Astrocyte (in vitro differentiated cells and primary cell): ENCODE measurements at regions not wholly inside any gene's neighbourhood (a gene's known extent, or its start where the extent isn't known, plus 50 kb on each side); places are given as distances from the start of the nearest gene placed in this dataset.

Experiments
- DNase-seq: peaks from one replicate; pipeline ENCODE4 v3.0.0-alpha.2; 2010; ENCODE audit warnings: low read depth
- FAIRE-seq: peaks from 2 replicates; lab custom pipeline; 2011; peaks lifted over from hg19 to GRCh38; lab: Jason Lieb, UNC
- H2AFZ ChIP-seq: 2 replicates; pipeline ENCODE4 v1.6.0; 2012; ENCODE audit warnings: low read depth, low read length, inconsistent platforms
- H3K27ac ChIP-seq: 2 replicates; pipeline ENCODE4 v1.5.1; 2011; ENCODE audit warnings: low read depth, low read length, inconsistent platforms
- H3K27me3 ChIP-seq: 2 replicates; pipeline ENCODE4 v1.6.0; 2011; ENCODE audit warnings: low read length, inconsistent platforms; ENCODE audit not compliant: insufficient read depth
- H3K36me3 ChIP-seq: 2 replicates; pipeline ENCODE4 v1.5.1; 2011; ENCODE audit warnings: low read length, inconsistent platforms; ENCODE audit not compliant: insufficient read depth
- H3K4me1 ChIP-seq: 2 replicates; pipeline ENCODE4 v1.5.1; 2011; ENCODE audit warnings: low read length, inconsistent platforms; ENCODE audit not compliant: insufficient read depth
- H3K4me2 ChIP-seq: 2 replicates; pipeline ENCODE4 v1.6.0; 2012; ENCODE audit warnings: low read length, inconsistent platforms
- H3K4me3 ChIP-seq: 2 replicates; pipeline ENCODE4 v1.5.1; 2011; ENCODE audit warnings: low read depth, mild to moderate bottlenecking, low read length, inconsistent platforms; ENCODE audit not compliant: insufficient read depth
- H3K79me2 ChIP-seq: 2 replicates; pipeline ENCODE4 v1.6.0; 2012; ENCODE audit warnings: mild to moderate bottlenecking, low read length, inconsistent platforms; ENCODE audit not compliant: insufficient read depth
- H3K9ac ChIP-seq: 2 replicates; pipeline ENCODE4 v1.6.0; 2012; ENCODE audit warnings: mild to moderate bottlenecking, low read length, inconsistent platforms
- H3K9me3 ChIP-seq: 2 replicates; pipeline ENCODE4 v1.5.1; 2012; ENCODE audit warnings: low read depth, mild to moderate bottlenecking, low read length, inconsistent platforms; ENCODE audit not compliant: insufficient read depth
- H4K20me1 ChIP-seq: 2 replicates; pipeline ENCODE4 v1.6.0; 2012; ENCODE audit warnings: low read length, inconsistent platforms; ENCODE audit not compliant: insufficient read depth
- H3K27ac Mint-ChIP-seq: one replicate; pipeline ENCODE4 v1.8.0; 2021; ENCODE audit warnings: mild to moderate bottlenecking, mixed read lengths; ENCODE audit not compliant: unreplicated experiment
- H3K27me3 Mint-ChIP-seq: one replicate; pipeline ENCODE4 v1.8.0; 2021; ENCODE audit warnings: low read depth, mixed read lengths; ENCODE audit not compliant: unreplicated experiment
- H3K36me3 Mint-ChIP-seq: one replicate; pipeline ENCODE4 v1.8.0; 2021; ENCODE audit warnings: low read depth, mixed read lengths; ENCODE audit not compliant: unreplicated experiment
- H3K4me1 Mint-ChIP-seq: one replicate; pipeline ENCODE4 v1.8.0; 2021; ENCODE audit warnings: low read depth, mixed read lengths; ENCODE audit not compliant: unreplicated experiment
- H3K4me3 Mint-ChIP-seq: one replicate; pipeline ENCODE4 v1.8.0; 2021; ENCODE audit warnings: mild to moderate bottlenecking, moderate library complexity, mixed read lengths; ENCODE audit not compliant: unreplicated experiment
- H3K9me3 Mint-ChIP-seq: one replicate; pipeline ENCODE4 v1.8.0; 2021; ENCODE audit warnings: mild to moderate bottlenecking, mixed read lengths; ENCODE audit not compliant: unreplicated experiment
- EZH2 ChIP-seq: IDR thresholded peaks from 2 replicates; pipeline ENCODE4 v1.6.1; 2012; ENCODE audit warnings: mild to moderate bottlenecking, low read length, inconsistent platforms; ENCODE audit not compliant: insufficient read depth
- TF ChIP-seq, protein P1 (sequence below): IDR thresholded peaks from 2 replicates; pipeline ENCODE4 v1.5.1; 2011; ENCODE audit warnings: low read depth, mild to moderate bottlenecking, inconsistent platforms, low read length, moderate library complexity; ENCODE audit not compliant: insufficient read depth

DNA sequence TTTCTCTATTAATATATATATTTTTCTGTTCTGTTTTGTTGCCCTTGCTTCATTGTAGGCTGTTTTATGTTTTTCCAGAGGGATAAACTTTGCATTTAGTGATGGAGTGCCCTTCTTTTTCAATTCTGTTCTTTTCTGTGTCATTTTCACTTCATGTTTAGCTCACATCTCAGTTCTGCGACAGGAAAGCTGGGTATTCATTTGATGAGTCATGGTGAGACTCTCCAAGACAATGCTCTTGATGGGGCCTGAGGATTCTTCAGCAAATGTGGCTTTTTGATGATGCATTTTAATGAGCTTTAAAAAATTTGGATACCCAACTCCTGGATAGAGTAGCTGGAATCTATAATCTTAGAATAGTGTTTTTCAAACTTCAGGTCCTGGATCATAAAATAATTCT is 56.5 kb upstream of the SPATA31D4 start:
- no peaks in the 10 kb centered on the region for H4K20me1 ChIP-seq
- no peaks in the 10 kb centered on the region for H3K79me2 ChIP-seq
- no peak overlapping the region for H3K9ac ChIP-seq
- peaks cover 11% of the 10 kb centered on the region for H3K4me1 ChIP-seq
- no peaks in the 10 kb centered on the region for H3K27me3 ChIP-seq
- no peaks in the 10 kb centered on the region for H3K9me3 ChIP-seq
- Mint-ChIP-seq H3K27ac (peak overlapping the region; percentile 35), H3K4me1 (peaks cover 8% of the 10 kb centered on the region), H3K4me3 (no peak overlapping the region), H3K9me3 (no peaks in the 10 kb centered on the region), H3K27me3 (no peaks in the 10 kb centered on the region), H3K36me3 (no peaks in the 10 kb centered on the region)
- H3K4me3 ChIP-seq: no peak overlapping the region
- peak overlapping the region; percentile 14 for H3K27ac ChIP-seq
- no peak for TF ChIP-seq EZH2
- TF ChIP-seq, protein P1, sequence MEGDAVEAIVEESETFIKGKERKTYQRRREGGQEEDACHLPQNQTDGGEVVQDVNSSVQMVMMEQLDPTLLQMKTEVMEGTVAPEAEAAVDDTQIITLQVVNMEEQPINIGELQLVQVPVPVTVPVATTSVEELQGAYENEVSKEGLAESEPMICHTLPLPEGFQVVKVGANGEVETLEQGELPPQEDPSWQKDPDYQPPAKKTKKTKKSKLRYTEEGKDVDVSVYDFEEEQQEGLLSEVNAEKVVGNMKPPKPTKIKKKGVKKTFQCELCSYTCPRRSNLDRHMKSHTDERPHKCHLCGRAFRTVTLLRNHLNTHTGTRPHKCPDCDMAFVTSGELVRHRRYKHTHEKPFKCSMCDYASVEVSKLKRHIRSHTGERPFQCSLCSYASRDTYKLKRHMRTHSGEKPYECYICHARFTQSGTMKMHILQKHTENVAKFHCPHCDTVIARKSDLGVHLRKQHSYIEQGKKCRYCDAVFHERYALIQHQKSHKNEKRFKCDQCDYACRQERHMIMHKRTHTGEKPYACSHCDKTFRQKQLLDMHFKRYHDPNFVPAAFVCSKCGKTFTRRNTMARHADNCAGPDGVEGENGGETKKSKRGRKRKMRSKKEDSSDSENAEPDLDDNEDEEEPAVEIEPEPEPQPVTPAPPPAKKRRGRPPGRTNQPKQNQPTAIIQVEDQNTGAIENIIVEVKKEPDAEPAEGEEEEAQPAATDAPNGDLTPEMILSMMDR: no peak
- FAIRE-seq (peak; percentile 92), DNase-seq (peak; percentile 79)
- no peaks in the 10 kb centered on the region for H3K36me3 ChIP-seq
- no peak overlapping the region for H2AFZ ChIP-seq
- H3K4me2 ChIP-seq: peak overlapping the region; percentile 21

DNA sequence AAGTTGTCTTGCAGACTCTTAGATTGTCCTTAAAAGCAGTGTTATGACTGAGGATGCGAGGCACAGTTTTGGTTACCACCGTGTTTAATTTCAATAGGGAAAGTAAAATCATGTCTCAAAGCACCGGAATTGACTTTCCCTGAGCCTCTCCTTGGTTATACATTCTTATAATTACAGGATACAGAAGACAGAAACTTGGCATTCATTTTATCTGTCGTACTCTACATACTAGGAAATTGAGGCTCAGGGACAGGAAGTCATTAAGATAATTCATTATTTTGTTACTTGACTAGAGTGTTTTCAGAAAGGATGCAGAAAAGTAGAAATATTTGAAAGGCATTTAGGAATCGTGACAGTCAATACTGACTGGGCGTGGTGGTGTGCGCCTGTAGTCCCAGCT is 54.0 kb upstream of the SPATA31D4 start:
- no peak for TF ChIP-seq EZH2
- TF ChIP-seq, protein P1: no peak
- no peaks in the 10 kb centered on the region for H3K9me3 ChIP-seq
- peaks cover 8% of the 10 kb centered on the region for H3K4me1 Mint-ChIP-seq
- H2AFZ ChIP-seq: no peak overlapping the region
- H3K36me3 Mint-ChIP-seq: no peaks in the 10 kb centered on the region
- no peak overlapping the region for H3K4me3 Mint-ChIP-seq
- no peak overlapping the region for H3K4me3 ChIP-seq
- no peak for DNase-seq
- H3K9ac ChIP-seq: peak overlapping the region; percentile 38
- H3K27me3 Mint-ChIP-seq: no peaks in the 10 kb centered on the region
- H3K36me3 ChIP-seq: no peaks in the 10 kb centered on the region
- H3K9me3 Mint-ChIP-seq: no peaks in the 10 kb centered on the region
- no peaks in the 10 kb centered on the region for H4K20me1 ChIP-seq
- FAIRE-seq: no peak
- no peak overlapping the region for H3K27ac Mint-ChIP-seq
- H3K27ac ChIP-seq: peak overlapping the region; percentile 57
- peaks cover 12% of the 10 kb centered on the region for H3K4me1 ChIP-seq
- no peaks in the 10 kb centered on the region for H3K79me2 ChIP-seq
- H3K4me2 ChIP-seq: no peak overlapping the region
- no peaks in the 10 kb centered on the region for H3K27me3 ChIP-seq

DNA sequence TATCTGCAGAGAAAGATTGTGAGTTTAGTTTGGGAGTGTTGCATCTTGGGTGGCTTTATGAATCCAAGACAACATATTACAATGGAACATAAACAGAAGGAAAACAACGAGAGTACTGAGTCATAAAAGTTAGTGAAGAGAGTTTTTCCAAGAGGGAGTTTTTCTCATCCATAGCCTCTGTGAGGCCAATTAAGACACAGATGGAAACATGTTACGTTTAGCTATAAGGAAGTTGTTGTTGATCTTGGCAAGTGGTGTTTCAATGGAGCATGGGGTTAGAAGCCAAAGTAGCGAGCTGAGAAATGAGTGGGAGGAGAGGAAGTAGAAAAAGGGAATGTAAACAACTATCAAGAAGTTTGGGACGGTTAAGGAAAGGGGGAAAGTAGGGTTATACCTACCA is 53.3 kb upstream of the SPATA31D4 start:
- FAIRE-seq: no peak
- H3K27ac ChIP-seq: peak overlapping the region; percentile 57
- H2AFZ ChIP-seq: no peak overlapping the region

More for the DNA sequence above, 53.3 kb upstream of the SPATA31D4 start:
- Mint-ChIP-seq H3K4me1 (peaks cover 8% of the 10 kb centered on the region), H3K36me3 (no peaks in the 10 kb centered on the region), H3K9me3 (no peaks in the 10 kb centered on the region), H3K4me3 (no peak overlapping the region), H3K27me3 (no peaks in the 10 kb centered on the region), H3K27ac (no peak overlapping the region)
- H3K27me3 ChIP-seq: no peaks in the 10 kb centered on the region
- H3K9me3 ChIP-seq: no peaks in the 10 kb centered on the region
- no peaks in the 10 kb centered on the region for H3K36me3 ChIP-seq
- H3K4me1 ChIP-seq: peaks cover 17% of the 10 kb centered on the region
- H3K4me3 ChIP-seq: no peak overlapping the region
- peak overlapping the region; percentile 9 for H3K9ac ChIP-seq
- H3K4me2 ChIP-seq: peak overlapping the region; percentile 47
- no peaks in the 10 kb centered on the region for H3K79me2 ChIP-seq
- peak; percentile 91 for DNase-seq
- H4K20me1 ChIP-seq: no peaks in the 10 kb centered on the region
- no peak for TF ChIP-seq EZH2
- TF ChIP-seq, protein P1: no peak
